Activated T-cell treated with anti-CD3 and anti-CD28 coated beads, Interleukin-2, amount 50 U/mL, for 4 hours (primary cell): ENCODE measurements at regions not wholly inside any gene's neighbourhood (a gene's known extent, or its start where the extent isn't known, plus 50 kb on each side); places are given as distances from the start of the nearest gene placed in this dataset.

ENCODE experiments used
- ATAC-seq, 2 donors: fragments of 200-7000 bp; cut with Tn5 transposase; one replicate each; pipeline ENCODE4 v1.10.0; 2021
- DNase-seq: peaks from one replicate; pipeline ENCODE4 v3.0.0-alpha.2; 2020
- H3K27me3 Mint-ChIP-seq: one replicate; pipeline ENCODE4 v1.8.0; 2021; ENCODE audit warnings: low read depth, mixed read lengths
- H3K36me3 Mint-ChIP-seq: one replicate; pipeline ENCODE4 v1.8.0; 2022; ENCODE audit warnings: mixed read lengths; ENCODE audit not compliant: insufficient read depth
- H3K4me1 Mint-ChIP-seq: one replicate; pipeline ENCODE4 v1.8.0; 2021; ENCODE audit warnings: low read depth, mixed read lengths
- H3K4me3 Mint-ChIP-seq: one replicate; pipeline ENCODE4 v1.8.0; 2021; ENCODE audit warnings: mild to moderate bottlenecking, moderate library complexity, mixed read lengths
- H3K9me3 Mint-ChIP-seq: one replicate; pipeline ENCODE4 v1.8.0; 2021; ENCODE audit warnings: mixed read lengths

DNA sequence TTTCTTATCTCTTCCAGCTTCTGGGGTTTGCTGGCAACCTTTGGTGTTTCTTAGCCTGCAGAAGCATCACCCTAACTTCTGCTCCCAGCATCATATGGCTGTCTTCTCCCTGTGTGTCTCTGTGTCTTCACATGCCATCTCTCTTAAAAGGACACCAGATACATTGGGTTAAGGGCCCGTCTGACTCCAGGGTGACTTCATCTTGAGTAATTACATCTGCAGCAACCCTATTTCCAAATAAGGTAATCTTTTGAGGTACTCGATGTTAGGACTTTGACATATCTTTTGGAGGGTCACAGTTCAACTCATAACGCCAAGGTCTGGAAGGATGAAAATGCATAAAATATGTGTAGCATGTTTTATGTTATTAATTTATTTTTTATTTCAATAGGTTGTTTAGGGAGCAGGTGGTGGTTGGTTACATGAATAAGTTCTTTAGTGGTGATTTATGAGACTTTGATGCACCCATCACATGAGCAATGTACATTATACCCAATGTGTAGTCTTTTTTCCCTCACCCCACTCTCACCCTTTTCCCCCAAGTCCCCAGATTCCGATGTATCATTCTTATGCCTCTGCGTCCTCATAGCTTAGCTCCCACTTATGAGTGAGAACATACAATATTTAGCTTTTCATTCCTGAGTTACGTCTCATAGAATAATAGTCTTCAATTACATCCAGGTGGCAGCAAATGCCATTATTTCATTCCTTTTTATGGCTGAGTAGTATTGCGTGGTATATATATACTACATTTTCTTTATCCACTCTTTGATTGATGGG lies 131.1 kb downstream of the TBXT start:
- Mint-ChIP-seq H3K4me3 (no peak overlapping the region), H3K9me3 (peaks cover 20% of the 10 kb centered on the region), H3K36me3 (no peaks in the 10 kb centered on the region), H3K4me1 (no peaks in the 10 kb centered on the region), H3K27me3 (no peaks in the 10 kb centered on the region)
- ATAC-seq, result no peak
- no peak for DNase-seq

- H3K4me1 Mint-ChIP-seq, result no peaks in the 10 kb centered on the region
- ATAC-seq, result no peak
- no peak overlapping the region for H3K4me3 Mint-ChIP-seq
- peaks cover 3% of the 10 kb centered on the region for H3K9me3 Mint-ChIP-seq
- DNase-seq, result no peak
- no peaks in the 10 kb centered on the region for H3K36me3 Mint-ChIP-seq
- H3K27me3 Mint-ChIP-seq, result no peaks in the 10 kb centered on the region
Observed at GRCh38 chr6:166032366-166033200, 135.1 kb downstream of the TBXT start.

- DNase-seq (no peak), ATAC-seq (no peak)
- H3K9me3 Mint-ChIP-seq, result no peaks in the 10 kb centered on the region
- no peaks in the 10 kb centered on the region for H3K27me3 Mint-ChIP-seq
- no peaks in the 10 kb centered on the region for H3K4me1 Mint-ChIP-seq
- no peaks in the 10 kb centered on the region for H3K36me3 Mint-ChIP-seq
- no peak overlapping the region for H3K4me3 Mint-ChIP-seq
Observed at GRCh38 chr6:166031275-166031674, 136.4 kb downstream of the TBXT start.

DNA sequence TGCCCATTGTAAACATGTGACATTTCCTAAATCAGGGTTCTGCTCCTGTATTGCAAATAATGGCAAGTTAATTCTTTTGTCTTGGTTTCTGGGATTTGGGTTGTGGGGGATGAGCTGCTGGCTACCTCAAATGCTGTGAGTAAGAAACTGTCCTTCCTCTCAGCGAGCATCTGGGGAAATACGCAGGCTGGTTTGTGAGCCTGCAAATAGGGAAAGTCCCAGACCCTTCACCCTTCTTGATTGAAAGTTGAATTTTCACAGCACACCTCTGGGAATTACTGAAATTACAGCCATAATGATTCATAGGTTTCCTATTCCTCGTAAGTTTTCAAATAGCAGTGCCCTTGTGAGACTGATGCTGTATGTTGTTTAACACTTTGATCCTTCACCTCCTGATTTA lies 138.1 kb downstream of the TBXT start:
- H3K36me3 Mint-ChIP-seq, result no peaks in the 10 kb centered on the region
- no peaks in the 10 kb centered on the region for H3K27me3 Mint-ChIP-seq
- H3K9me3 Mint-ChIP-seq, result no peaks in the 10 kb centered on the region
- no peak for DNase-seq
- ATAC-seq, result no peak
- H3K4me3 Mint-ChIP-seq, result no peak overlapping the region
- no peaks in the 10 kb centered on the region for H3K4me1 Mint-ChIP-seq

DNA sequence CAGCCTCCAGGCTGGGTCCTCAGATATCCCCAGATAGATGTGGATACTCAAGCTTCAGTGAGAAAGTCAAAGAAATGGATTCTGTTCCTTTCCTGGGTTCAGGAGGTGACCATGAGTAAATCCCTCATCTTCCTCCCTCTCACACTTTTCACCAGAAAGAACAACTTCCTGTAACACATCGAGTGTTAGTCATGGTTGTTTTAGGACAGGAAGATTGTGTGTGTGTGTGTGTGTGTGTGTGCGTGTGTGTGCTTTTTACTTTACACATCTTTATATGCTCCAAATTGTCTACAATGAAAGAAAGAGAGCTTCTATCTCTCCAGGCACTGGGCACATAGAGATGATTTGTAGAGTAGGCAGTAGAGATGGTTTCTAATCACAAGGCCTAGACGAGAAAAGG lies 139.9 kb downstream of the TBXT start:
- DNase-seq (no peak), ATAC-seq (no peak)
- Mint-ChIP-seq H3K27me3 (no peaks in the 10 kb centered on the region), H3K4me1 (no peaks in the 10 kb centered on the region), H3K36me3 (no peaks in the 10 kb centered on the region), H3K9me3 (no peaks in the 10 kb centered on the region), H3K4me3 (no peak overlapping the region)

- Mint-ChIP-seq H3K27me3 (no peaks in the 10 kb centered on the region), H3K4me1 (no peaks in the 10 kb centered on the region), H3K36me3 (no peaks in the 10 kb centered on the region), H3K4me3 (no peak overlapping the region), H3K9me3 (no peaks in the 10 kb centered on the region)
- DNase-seq (no peak), ATAC-seq (no peak)
Observed at GRCh38 chr6:166026586-166027126, 141.0 kb downstream of the TBXT start.

- Mint-ChIP-seq H3K36me3 (no peaks in the 10 kb centered on the region), H3K27me3 (peaks cover 6% of the 10 kb centered on the region), H3K9me3 (peaks cover 3% of the 10 kb centered on the region), H3K4me3 (no peak overlapping the region), H3K4me1 (no peaks in the 10 kb centered on the region)
- no peak for ATAC-seq
- DNase-seq, result no peak
Observed at GRCh38 chr6:166025149-166025898, 142.3 kb downstream of the TBXT start.

- ATAC-seq (no peak), DNase-seq (no peak)
- peaks cover 6% of the 10 kb centered on the region for H3K27me3 Mint-ChIP-seq
- H3K4me1 Mint-ChIP-seq, result no peaks in the 10 kb centered on the region
- peaks cover 6% of the 10 kb centered on the region for H3K9me3 Mint-ChIP-seq
- no peaks in the 10 kb centered on the region for H3K36me3 Mint-ChIP-seq
- no peak overlapping the region for H3K4me3 Mint-ChIP-seq
Observed at GRCh38 chr6:166024252-166024651, 143.4 kb downstream of the TBXT start.

- DNase-seq (no peak), ATAC-seq (no peak)
- Mint-ChIP-seq H3K27me3 (peaks cover 6% of the 10 kb centered on the region), H3K9me3 (peaks cover 11% of the 10 kb centered on the region), H3K4me3 (no peak overlapping the region), H3K4me1 (no peaks in the 10 kb centered on the region), H3K36me3 (no peaks in the 10 kb centered on the region)
Observed at GRCh38 chr6:166023273-166023989, 144.2 kb downstream of the TBXT start.

- peaks cover 23% of the 10 kb centered on the region for H3K9me3 Mint-ChIP-seq
- ATAC-seq (no peak), DNase-seq (no peak)
- H3K36me3 Mint-ChIP-seq, result no peaks in the 10 kb centered on the region
- no peak overlapping the region for H3K4me3 Mint-ChIP-seq
- peaks cover 6% of the 10 kb centered on the region for H3K27me3 Mint-ChIP-seq
- H3K4me1 Mint-ChIP-seq, result no peaks in the 10 kb centered on the region
Observed at GRCh38 chr6:166021429-166021828, 146.2 kb downstream of the TBXT start.

DNA sequence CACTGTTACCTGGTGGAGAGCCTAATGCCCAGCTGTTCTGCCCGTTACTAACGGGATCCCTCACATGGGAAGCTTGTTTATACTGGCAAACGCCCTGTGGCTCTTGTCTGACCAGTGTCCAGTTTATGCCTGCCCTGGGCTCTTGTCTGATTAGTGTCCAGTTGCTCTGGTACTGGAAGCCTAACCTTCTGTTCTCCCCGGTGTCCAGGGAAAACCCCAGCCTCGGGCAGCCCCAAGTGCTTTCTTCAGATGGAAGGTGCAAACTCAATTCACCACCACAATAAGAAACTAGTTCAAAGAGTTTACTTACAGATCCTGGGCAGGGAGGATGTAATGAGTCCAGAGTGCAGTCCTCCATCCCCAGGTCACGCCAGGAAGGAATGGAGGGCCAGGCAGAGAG lies 148.4 kb downstream of the TBXT start:
- no peak for DNase-seq
- Mint-ChIP-seq H3K9me3 (peaks cover 27% of the 10 kb centered on the region), H3K36me3 (no peaks in the 10 kb centered on the region), H3K27me3 (peaks cover 6% of the 10 kb centered on the region), H3K4me3 (no peak overlapping the region), H3K4me1 (no peaks in the 10 kb centered on the region)
- ATAC-seq, result no peak

DNA sequence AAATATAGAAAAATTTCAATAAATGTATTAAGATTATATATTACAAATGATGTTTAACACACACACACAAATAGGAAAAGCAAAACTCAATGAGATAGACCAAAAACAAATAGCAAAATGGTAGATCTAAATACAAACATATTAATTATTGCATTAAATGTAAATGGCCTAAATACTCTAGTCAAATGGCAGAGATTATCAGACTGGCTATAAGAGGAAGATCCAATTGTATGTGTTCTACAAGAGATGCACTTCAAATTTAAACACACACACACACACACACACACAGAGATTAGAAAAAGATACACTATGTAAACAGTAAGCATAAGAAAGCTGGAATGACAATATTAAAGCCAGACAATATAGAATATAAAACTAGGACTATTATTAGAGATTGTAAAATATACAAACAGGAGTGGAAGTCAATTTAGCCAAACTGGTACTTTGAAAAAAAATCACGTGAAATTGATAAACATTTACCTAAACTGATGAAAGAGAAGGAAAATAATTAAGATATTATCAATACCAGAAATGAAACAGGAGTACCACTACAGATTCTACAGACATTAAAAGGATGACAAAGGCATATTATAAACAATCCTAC lies 150.5 kb downstream of the TBXT start:
- H3K9me3 Mint-ChIP-seq, result peaks cover 27% of the 10 kb centered on the region
- no peak for DNase-seq
- H3K36me3 Mint-ChIP-seq, result no peaks in the 10 kb centered on the region
- no peak for ATAC-seq
- no peaks in the 10 kb centered on the region for H3K4me1 Mint-ChIP-seq
- peaks cover 8% of the 10 kb centered on the region for H3K27me3 Mint-ChIP-seq
- H3K4me3 Mint-ChIP-seq, result no peak overlapping the region

DNA sequence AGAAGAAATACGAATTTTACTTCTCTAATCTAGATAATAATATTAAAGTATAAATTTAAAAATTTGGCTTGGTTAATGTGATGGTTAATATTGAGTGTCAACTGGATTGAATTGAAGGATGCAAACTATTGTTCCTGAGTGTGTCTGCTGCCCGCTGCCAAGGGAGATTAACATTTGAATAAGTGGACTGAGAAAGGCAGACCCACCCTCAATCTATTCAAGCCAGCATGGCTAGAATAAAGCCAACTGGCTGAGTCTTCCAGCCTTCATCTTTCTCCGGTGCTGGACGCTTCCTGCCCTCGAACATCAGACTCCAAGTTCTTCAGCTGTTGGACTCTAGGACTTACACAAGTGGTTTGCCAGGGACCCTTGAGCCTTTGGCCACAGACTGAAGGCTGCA lies 152.7 kb downstream of the TBXT start:
- Mint-ChIP-seq H3K4me3 (no peak overlapping the region), H3K27me3 (peaks cover 20% of the 10 kb centered on the region), H3K4me1 (no peaks in the 10 kb centered on the region), H3K9me3 (peaks cover 24% of the 10 kb centered on the region), H3K36me3 (no peaks in the 10 kb centered on the region)
- DNase-seq (no peak), ATAC-seq (no peak)
